ENCODE measurements at regions not wholly inside any gene's neighbourhood (a gene's known extent, or its start where the extent isn't known, plus 50 kb on each side); places are given as distances from the start of the nearest gene placed in this dataset.

DNA sequence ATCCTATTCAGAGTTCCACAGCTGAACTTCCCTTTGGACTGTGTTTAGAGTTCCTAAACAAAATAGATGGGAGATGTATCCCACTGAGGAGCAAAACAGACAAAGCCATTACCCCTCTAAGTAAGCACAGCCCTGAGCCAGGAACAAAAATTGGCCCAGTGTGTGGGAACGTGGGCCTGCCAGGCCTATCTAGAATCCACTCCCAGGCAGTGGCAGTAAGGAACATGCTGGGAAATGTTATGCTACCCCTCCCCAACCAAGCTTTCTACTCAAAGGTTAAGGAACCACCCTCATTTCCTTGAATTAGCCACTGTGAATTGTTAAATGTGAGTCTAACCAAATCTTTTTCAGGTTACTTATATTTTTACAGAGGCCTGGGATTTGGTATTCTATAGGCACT is 405.1 kb upstream of the PTGER4 start:
- Histone ChIP-seq H3K4me2 (ENCODE audit: low read depth, low read length, poor library complexity, severe bottlenecking) (no peak overlapping the region), H3K36me3 (ENCODE audit: insufficient read depth, low read length) (no peaks in the 10 kb centered on the region), H3K4me1 (ENCODE audit: insufficient read depth, low read length, poor library complexity, severe bottlenecking) (no peaks in the 10 kb centered on the region), H3K9me2 (replicated peaks; ENCODE audit: low read depth, low read length) (no peaks in the 10 kb centered on the region), H4K20me1 (ENCODE audit: insufficient read depth, low read length, poor library complexity, severe bottlenecking) (no peaks in the 10 kb centered on the region), H3K4me3 (ENCODE audit: low read length, poor library complexity, severe bottlenecking) (no peak overlapping the region), H3K79me2 (ENCODE audit: insufficient read depth, low read length) (no peaks in the 10 kb centered on the region), H3K9me3 (ENCODE audit: insufficient read depth, low read depth, low read length) (no peaks in the 10 kb centered on the region), H2AFZ (ENCODE audit: low read length) (no peak overlapping the region), H3K27me3 (ENCODE audit: insufficient read depth, low read length, poor library complexity, severe bottlenecking) (no peaks in the 10 kb centered on the region), H3F3A (ENCODE audit: low read depth) (no peaks in the 10 kb centered on the region), H3K9ac (ENCODE audit: low read depth, low read length, poor library complexity, severe bottlenecking) (no peak overlapping the region)
- TF ChIP-seq CTCF (conservative IDR thresholded peaks at IDR 0.05; ENCODE audit: low read length) (no peak), EZH2phosphoT487 (IDR thresholded peaks at IDR 0.05; ENCODE audit: borderline replicate concordance) (no peak)

- Histone ChIP-seq H2AFZ (ENCODE audit: low read length) (no peak overlapping the region), H3K4me3 (ENCODE audit: low read length, poor library complexity, severe bottlenecking) (no peak overlapping the region), H3K4me2 (ENCODE audit: low read depth, low read length, poor library complexity, severe bottlenecking) (no peak overlapping the region), H4K20me1 (ENCODE audit: insufficient read depth, low read length, poor library complexity, severe bottlenecking) (no peaks in the 10 kb centered on the region), H3K9ac (ENCODE audit: low read depth, low read length, poor library complexity, severe bottlenecking) (no peak overlapping the region), H3K9me3 (ENCODE audit: insufficient read depth, low read depth, low read length) (no peaks in the 10 kb centered on the region), H3F3A (ENCODE audit: low read depth) (no peaks in the 10 kb centered on the region), H3K79me2 (ENCODE audit: insufficient read depth, low read length) (no peaks in the 10 kb centered on the region), H3K27me3 (ENCODE audit: insufficient read depth, low read length, poor library complexity, severe bottlenecking) (no peaks in the 10 kb centered on the region), H3K9me2 (replicated peaks; ENCODE audit: low read depth, low read length) (no peaks in the 10 kb centered on the region), H3K36me3 (ENCODE audit: insufficient read depth, low read length) (no peaks in the 10 kb centered on the region), H3K4me1 (ENCODE audit: insufficient read depth, low read length, poor library complexity, severe bottlenecking) (no peaks in the 10 kb centered on the region)
- TF ChIP-seq EZH2phosphoT487 (IDR thresholded peaks at IDR 0.05; ENCODE audit: borderline replicate concordance) (no peak), CTCF (conservative IDR thresholded peaks at IDR 0.05; ENCODE audit: low read length) (no peak)
These were observed 405.8 kb upstream of the PTGER4 start for GRCh38 chr5:40273936-40274335.

- no peak overlapping the region for H3K9ac ChIP-seq (ENCODE audit: low read depth, low read length, poor library complexity, severe bottlenecking)
- H3K4me3 ChIP-seq (ENCODE audit: low read length, poor library complexity, severe bottlenecking), result no peak overlapping the region
- H3K4me1 ChIP-seq (ENCODE audit: insufficient read depth, low read length, poor library complexity, severe bottlenecking), result no peaks in the 10 kb centered on the region
- H3K9me3 ChIP-seq (ENCODE audit: insufficient read depth, low read depth, low read length), result no peaks in the 10 kb centered on the region
- H3K4me2 ChIP-seq (ENCODE audit: low read depth, low read length, poor library complexity, severe bottlenecking), result no peak overlapping the region
- no peaks in the 10 kb centered on the region for H4K20me1 ChIP-seq (ENCODE audit: insufficient read depth, low read length, poor library complexity, severe bottlenecking)
- no peak for TF ChIP-seq CTCF (conservative IDR thresholded peaks at IDR 0.05; ENCODE audit: low read length)
- TF ChIP-seq EZH2phosphoT487 (IDR thresholded peaks at IDR 0.05; ENCODE audit: borderline replicate concordance), result no peak
- H2AFZ ChIP-seq (ENCODE audit: low read length), result no peak overlapping the region
- H3K36me3 ChIP-seq (ENCODE audit: insufficient read depth, low read length), result no peaks in the 10 kb centered on the region
- H3K79me2 ChIP-seq (ENCODE audit: insufficient read depth, low read length), result no peaks in the 10 kb centered on the region
- no peaks in the 10 kb centered on the region for H3F3A ChIP-seq (ENCODE audit: low read depth)
- H3K9me2 ChIP-seq (replicated peaks; ENCODE audit: low read depth, low read length), result no peaks in the 10 kb centered on the region
- H3K27me3 ChIP-seq (ENCODE audit: insufficient read depth, low read length, poor library complexity, severe bottlenecking), result no peaks in the 10 kb centered on the region
These were observed 408.2 kb upstream of the PTGER4 start for GRCh38 chr5:40271476-40271875.

Measured in Loucy (cell line).